A549 (cell line): ENCODE measurements at regions not wholly inside any gene's neighbourhood (a gene's known extent, or its start where the extent isn't known, plus 50 kb on each side); places are given as distances from the start of the nearest gene placed in this dataset.
"Not testable (repeated sequence)": the region's sequence is repeated elsewhere in the genome, so short reads cannot be mapped to it uniquely, and the experiment has no call there.

Experiments used
- ATAC-seq, 2 experiments: fragments of 200-7000 bp in 1 of 2; fragments of >200 bp in 1 of 2; cut with Nextera tagmentation in 1 of 2; cut with Tn5 transposase in 1 of 2; 3 replicates each; pipeline versions ENCODE4 v1.8.0 to v1.9.1; 2018 to 2020; ENCODE audit warnings: mild to moderate bottlenecking in 1 of 2, moderate library complexity in 1 of 2
- CTCF ChIA-PET: fragments of 300-600 bp; sonication (Branson Sonifier 250); formaldehyde crosslinking; extraction: SDS; loops from one replicate; lab custom pipeline; 2021; ENCODE audit warnings: antibody characterized with exemption, inconsistent platforms; lab: Yijun Ruan, JAX
- POLR2A ChIA-PET: fragments of 350-600 bp; formaldehyde crosslinking; extraction: SDS; loops from one replicate; lab custom pipeline; 2021; ENCODE audit warnings: antibody characterized with exemption, inconsistent platforms; lab: Yijun Ruan, JAX
- DNase-seq, 2 experiments: peaks; one replicate each; pipeline versions ENCODE4 v3.0.0 to v3.0.0-alpha.2; 2011 to 2016; ENCODE audit warnings: low read depth in 1 of 2, low spot score in 1 of 2
- FAIRE-seq: peaks from 2 replicates; lab custom pipeline; 2011; peaks lifted over from hg19 to GRCh38; lab: Jason Lieb, UNC
- H3K27ac ChIP-seq, 2 experiments: fragments of >200 bp; sonication (Bioruptor Twin); formaldehyde crosslinking; 3 replicates each; pipeline ENCODE4 v1.5.1; 2016 to 2017
- H3K4me1 ChIP-seq: fragments of >200 bp; sonication (Bioruptor Twin); formaldehyde crosslinking; 3 replicates; pipeline ENCODE4 v1.6.1; 2016
- H3K4me2 ChIP-seq: fragments of >200 bp; sonication (Bioruptor Twin); formaldehyde crosslinking; 3 replicates; pipeline ENCODE4 v1.6.1; 2016
- H3K4me3 ChIP-seq: fragments of >200 bp; sonication (Bioruptor Twin); formaldehyde crosslinking; 3 replicates; pipeline ENCODE4 v1.5.1; 2016
- H3K9me3 ChIP-seq: fragments of >200 bp; sonication (Bioruptor Twin); formaldehyde crosslinking; 3 replicates; pipeline ENCODE4 v1.6.1; 2016
- BHLHE40 ChIP-seq: IDR thresholded peaks from 2 replicates; pipeline ENCODE4 v1.6.1; 2012; ENCODE audit warnings: low read depth, low read length, inconsistent platforms
- CEBPB ChIP-seq, 2 experiments: fragments of >200 bp in 1 of 2; sonication (Bioruptor Twin) in 1 of 2; formaldehyde crosslinking in 1 of 2; IDR thresholded peaks; 2 replicates each; pipeline ENCODE4 v1.6.1; 2012 to 2016
- CHD2 ChIP-seq: fragments of 150-350 bp; IDR thresholded peaks from 2 replicates; pipeline ENCODE4 v1.6.1; 2014; ENCODE audit warnings: low read length; ENCODE audit not compliant: partially characterized antibody
- FOXS1 ChIP-seq: fragments of 250-450 bp; sonication (Bioruptor Pico); IDR thresholded peaks from 2 replicates; pipeline ENCODE4 v1.5.0; 2020; ENCODE audit warnings: mild to moderate bottlenecking, moderate library complexity
- HEYL ChIP-seq: fragments of 250-450 bp; sonication (Bioruptor Pico); IDR thresholded peaks from 2 replicates; pipeline ENCODE4 v1.8.0; 2021; ENCODE audit warnings: mild to moderate bottlenecking, moderate library complexity
- HOXA7 ChIP-seq: fragments of 250-450 bp; sonication (Bioruptor Pico); IDR thresholded peaks from 2 replicates; pipeline ENCODE4 v1.5.0; 2020; ENCODE audit warnings: mild to moderate bottlenecking, moderate library complexity
- HOXB5 ChIP-seq: fragments of 250-450 bp; sonication (Bioruptor Pico); IDR thresholded peaks from 2 replicates; pipeline ENCODE4 v1.5.0; 2020; ENCODE audit warnings: mild to moderate bottlenecking, moderate library complexity
- JUN ChIP-seq, 2 experiments: fragments of >200 bp; sonication (Bioruptor Twin); formaldehyde crosslinking; IDR thresholded peaks; 2 replicates in 1 of 2; 3 replicates in 1 of 2; pipeline ENCODE4 v1.6.1; 2016 to 2017
- MAZ ChIP-seq: fragments of 150-350 bp; IDR thresholded peaks from 2 replicates; pipeline ENCODE4 v1.6.1; 2014; ENCODE audit warnings: antibody characterized with exemption, low read depth, low read length, borderline replicate concordance
- MYC ChIP-seq: IDR thresholded peaks from 2 replicates; pipeline ENCODE4 v1.6.1; 2012; ENCODE audit warnings: mild to moderate bottlenecking, inconsistent platforms, low read length, improper control_type of control experiment, borderline replicate concordance
- NFE2L2 ChIP-seq: fragments of 150-350 bp; conservative IDR thresholded peaks from 2 replicates; pipeline ENCODE4 v1.6.1; 2014; ENCODE audit warnings: low read length
- RFX5 ChIP-seq: fragments of 450-650 bp; IDR thresholded peaks from 2 replicates; pipeline ENCODE4 v1.7.1; 2014; ENCODE audit warnings: antibody characterized with exemption, mild to moderate bottlenecking, moderate library complexity
- SREBF2 ChIP-seq: fragments of 450-650 bp; IDR thresholded peaks from 2 replicates; pipeline ENCODE4 v1.6.1; 2014; ENCODE audit warnings: mild to moderate bottlenecking, moderate library complexity
- TP53 ChIP-seq: fragments of 250-450 bp; sonication (Bioruptor Pico); IDR thresholded peaks from 2 replicates; pipeline ENCODE4 v1.5.0; 2021; ENCODE audit warnings: mild to moderate bottlenecking, moderate library complexity
- ZNF302 ChIP-seq: fragments of 250-450 bp; sonication (Bioruptor Pico); IDR thresholded peaks from 2 replicates; pipeline ENCODE4 v1.9.0; 2021; ENCODE audit warnings: inconsistent platforms, mild to moderate bottlenecking, moderate library complexity
- WGBS: methylation state at CpG from one replicate; pipeline ENCODE4 v1.1.6; 2017; ENCODE audit errors: missing lambda C conversion rate; 5-methylcytosine and 5-hydroxymethylcytosine counted together
- TF ChIP-seq, protein P1 (sequence below): fragments of 450-650 bp; IDR thresholded peaks from 2 replicates; pipeline ENCODE4 v1.6.1; 2014; ENCODE audit warnings: antibody characterized with exemption
- TF ChIP-seq, protein P2 (sequence below): IDR thresholded peaks from 2 replicates; pipeline ENCODE4 v1.6.1; 2012
- TF ChIP-seq, protein P3 (sequence below): IDR thresholded peaks from 2 replicates; pipeline ENCODE4 v1.6.1; 2012; ENCODE audit warnings: low read depth, borderline replicate concordance

DNA sequence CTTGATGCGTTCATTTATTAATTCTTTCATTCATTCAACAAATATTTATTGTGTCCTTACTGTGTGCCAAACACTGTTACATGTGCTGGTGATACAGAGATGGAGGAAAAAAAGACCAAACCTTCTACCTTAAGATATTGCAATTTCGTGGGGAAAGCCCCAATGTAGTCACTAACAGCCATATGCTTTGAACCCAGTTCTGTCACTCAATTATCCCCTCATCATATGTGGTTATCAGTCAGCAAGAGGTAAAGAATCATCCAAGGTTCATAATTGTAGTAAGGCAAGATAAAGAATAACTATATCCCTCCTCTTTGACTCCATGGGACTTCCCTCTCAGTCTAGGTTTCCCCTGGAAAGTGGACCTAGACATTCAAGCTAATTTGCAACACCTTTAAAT is 1185.6 kb upstream of the CELF4 start:
- no peak for FAIRE-seq
- ChIA-PET POLR2A (no interaction called here), CTCF (no interaction called here)
- Histone ChIP-seq H3K4me2 (no peak overlapping the region), H3K4me3 (no peak overlapping the region), H3K4me1 (no peaks in the 10 kb centered on the region), H3K9me3 (no peaks in the 10 kb centered on the region), H3K27ac (no peak overlapping the region)
- DNase-seq, result no peak
- no peak for TF ChIP-seq RFX5
- no peak for TF ChIP-seq ZNF302 (CRISPR knock-in tag)
- no peak for TF ChIP-seq FOXS1 (CRISPR knock-in tag)
- TF ChIP-seq SREBF2, result no peak
- no peak for TF ChIP-seq CHD2
- no peak for TF ChIP-seq CEBPB (IDR thresholded peaks at IDR 0.05)
- no peak for TF ChIP-seq HOXB5 (CRISPR knock-in tag)
- no peak for TF ChIP-seq JUN (IDR thresholded peaks at IDR 0.05)
- TF ChIP-seq BHLHE40, result no peak
- TF ChIP-seq TP53 (CRISPR knock-in tag), result no peak
- TF ChIP-seq, protein P1, sequence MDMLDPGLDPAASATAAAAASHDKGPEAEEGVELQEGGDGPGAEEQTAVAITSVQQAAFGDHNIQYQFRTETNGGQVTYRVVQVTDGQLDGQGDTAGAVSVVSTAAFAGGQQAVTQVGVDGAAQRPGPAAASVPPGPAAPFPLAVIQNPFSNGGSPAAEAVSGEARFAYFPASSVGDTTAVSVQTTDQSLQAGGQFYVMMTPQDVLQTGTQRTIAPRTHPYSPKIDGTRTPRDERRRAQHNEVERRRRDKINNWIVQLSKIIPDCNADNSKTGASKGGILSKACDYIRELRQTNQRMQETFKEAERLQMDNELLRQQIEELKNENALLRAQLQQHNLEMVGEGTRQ, result no peak
- no peak for TF ChIP-seq NFE2L2
- TF ChIP-seq, protein P2, sequence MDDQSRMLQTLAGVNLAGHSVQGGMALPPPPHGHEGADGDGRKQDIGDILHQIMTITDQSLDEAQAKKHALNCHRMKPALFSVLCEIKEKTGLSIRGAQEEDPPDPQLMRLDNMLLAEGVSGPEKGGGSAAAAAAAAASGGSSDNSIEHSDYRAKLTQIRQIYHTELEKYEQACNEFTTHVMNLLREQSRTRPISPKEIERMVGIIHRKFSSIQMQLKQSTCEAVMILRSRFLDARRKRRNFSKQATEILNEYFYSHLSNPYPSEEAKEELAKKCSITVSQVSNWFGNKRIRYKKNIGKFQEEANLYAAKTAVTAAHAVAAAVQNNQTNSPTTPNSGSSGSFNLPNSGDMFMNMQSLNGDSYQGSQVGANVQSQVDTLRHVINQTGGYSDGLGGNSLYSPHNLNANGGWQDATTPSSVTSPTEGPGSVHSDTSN, result no peak
- no peak for TF ChIP-seq HOXA7 (CRISPR knock-in tag)
- no peak for ATAC-seq
- WGBS, result 4% methylated on average over 2 of the region's 2 CpGs

DNA sequence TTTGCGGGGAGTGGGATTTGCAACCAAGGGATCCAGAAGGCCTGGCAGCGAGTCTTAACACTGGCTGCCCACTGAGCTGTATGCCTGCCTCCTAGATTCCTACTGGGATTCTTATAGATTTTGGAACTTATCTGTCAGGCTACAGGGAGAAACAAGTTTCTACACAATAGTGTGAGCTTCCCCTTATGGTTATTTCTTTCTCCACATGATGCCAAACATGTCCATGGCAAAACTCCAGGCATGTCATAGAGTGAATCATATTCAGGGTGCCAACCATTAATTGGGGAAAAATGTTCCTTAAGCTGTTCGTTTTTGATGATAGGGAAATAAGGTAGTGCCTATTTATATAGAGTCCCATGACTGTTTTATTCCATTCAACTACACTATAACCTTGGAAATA is 1185.2 kb upstream of the CELF4 start:
- WGBS, result 0% methylated on average over 3 of the region's 3 CpGs
- no peak for ATAC-seq
- TF ChIP-seq, protein P3, sequence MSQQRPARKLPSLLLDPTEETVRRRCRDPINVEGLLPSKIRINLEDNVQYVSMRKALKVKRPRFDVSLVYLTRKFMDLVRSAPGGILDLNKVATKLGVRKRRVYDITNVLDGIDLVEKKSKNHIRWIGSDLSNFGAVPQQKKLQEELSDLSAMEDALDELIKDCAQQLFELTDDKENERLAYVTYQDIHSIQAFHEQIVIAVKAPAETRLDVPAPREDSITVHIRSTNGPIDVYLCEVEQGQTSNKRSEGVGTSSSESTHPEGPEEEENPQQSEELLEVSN, result no peak
- no peak for TF ChIP-seq CEBPB (IDR thresholded peaks at IDR 0.05)
- TF ChIP-seq HEYL (CRISPR knock-in tag), result no peak
- TF ChIP-seq, all 56 proteins: peak for 0
- H3K27ac ChIP-seq, result no peak overlapping the region
- no peaks in the 10 kb centered on the region for H3K4me1 ChIP-seq
- no peak overlapping the region for H3K4me3 ChIP-seq
- no peak for FAIRE-seq
- H3K9me3 ChIP-seq, result no peaks in the 10 kb centered on the region
- CTCF ChIA-PET, result no interaction called here
- DNase-seq, result no peak
- POLR2A ChIA-PET, result no interaction called here
- no peak overlapping the region for H3K4me2 ChIP-seq

DNA sequence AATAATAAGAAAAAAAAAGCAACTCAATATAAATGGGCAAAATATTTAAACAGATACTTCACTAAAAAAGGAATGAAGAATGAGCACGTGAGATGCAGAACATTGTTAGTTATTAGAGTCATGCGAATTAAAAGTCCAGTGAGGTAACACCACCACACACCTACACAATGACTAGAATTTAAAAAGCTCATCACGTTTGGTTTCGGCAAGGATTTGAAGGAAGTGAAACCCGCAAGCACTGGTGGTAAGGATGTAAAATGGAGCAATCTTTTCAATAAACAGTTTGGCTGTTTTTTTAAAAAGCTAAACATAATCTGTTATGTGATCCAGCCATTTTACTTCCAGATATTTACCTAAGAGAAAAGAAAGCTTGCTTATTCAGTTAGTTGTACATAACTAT is 1181.6 kb upstream of the CELF4 start:
- no peak overlapping the region for H3K4me2 ChIP-seq
- ATAC-seq (no peak), FAIRE-seq (no peak), DNase-seq (no peak)
- ChIA-PET POLR2A (no interaction called here), CTCF (interaction anchor here (0.6 kb wide), 1 partner anchor 136 kb away, joined by 3 read pairs; no protein-coding TSS in a partner anchor)
- H3K4me1 ChIP-seq, result no peaks in the 10 kb centered on the region
- no peak overlapping the region for H3K27ac ChIP-seq
- 11% methylated on average over 5 of the region's 5 CpGs for WGBS
- H3K4me3 ChIP-seq, result no peak overlapping the region
- TF ChIP-seq RFX5, result no peak
- no peak for TF ChIP-seq MYC
- TF ChIP-seq MAZ, result no peak
- no peaks in the 10 kb centered on the region for H3K9me3 ChIP-seq

DNA sequence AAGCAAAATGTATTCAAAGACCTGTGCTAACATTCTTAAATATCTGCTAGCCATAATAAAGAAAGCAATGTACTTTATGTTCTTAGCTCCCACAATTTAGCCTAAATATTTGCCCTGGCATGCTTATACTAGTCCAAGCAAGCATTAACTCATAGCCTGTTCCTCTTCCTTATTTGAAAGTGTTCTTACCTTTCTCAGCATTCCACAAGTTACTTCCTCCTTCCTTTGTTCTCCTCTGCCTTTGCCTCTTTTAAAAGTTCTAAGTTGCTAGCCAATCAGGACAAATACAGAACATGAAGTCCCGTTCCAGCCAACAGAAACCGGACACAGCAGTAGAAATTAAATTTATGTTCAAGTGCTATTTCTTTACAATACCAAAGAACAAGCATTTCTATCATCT is 1154.6 kb upstream of the CELF4 start:
- POLR2A ChIA-PET, DNase-seq, H3K9me3 ChIP-seq, H3K4me1 ChIP-seq, CTCF ChIA-PET, FAIRE-seq, H3K4me2 ChIP-seq, H3K4me3 ChIP-seq, H3K27ac ChIP-seq, ATAC-seq: not testable (repeated sequence)
- WGBS, result 3% methylated on average over 2 of the region's 2 CpGs
